HG03064 (cell line): ENCODE measurements at regions not wholly inside any gene's neighbourhood (a gene's known extent, or its start where the extent isn't known, plus 50 kb on each side); places are given as distances from the start of the nearest gene placed in this dataset.

Experiments used
- ATAC-seq: cut with Tn5 transposase; IDR thresholded peaks from one replicate; pipeline ENCODE4 v1.9.1; 2021; ENCODE audit warnings: low read depth; ENCODE audit not compliant: unreplicated experiment

GRCh38 chr18:56148373-56148772, 490.0 kb downstream of the TXNL1 start:
- ATAC-seq, result no peak

GRCh38 chr18:56146565-56146964, 491.8 kb downstream of the TXNL1 start:
- no peak for ATAC-seq

- ATAC-seq, result no peak
Measured at GRCh38 chr18:56142001-56142400, 496.4 kb downstream of the TXNL1 start.

GRCh38 chr18:56139792-56140254, 498.6 kb downstream of the TXNL1 start:
- no peak for ATAC-seq

GRCh38 chr18:56139372-56139771, 499.0 kb downstream of the TXNL1 start:
- no peak for ATAC-seq

- ATAC-seq, result no peak
Measured at GRCh38 chr18:56136105-56136504, 502.3 kb downstream of the TXNL1 start.

GRCh38 chr18:56130481-56130880, 507.9 kb downstream of the TXNL1 start:
- no peak for ATAC-seq

GRCh38 chr18:56128153-56128791, 510.1 kb downstream of the TXNL1 start:
- ATAC-seq, result no peak

- ATAC-seq, result no peak
Measured at GRCh38 chr18:56127322-56128099, 510.9 kb downstream of the TXNL1 start.

- no peak for ATAC-seq
Measured at GRCh38 chr18:56124186-56124585, 514.2 kb downstream of the TXNL1 start.

GRCh38 chr18:56121669-56122068, 516.7 kb downstream of the TXNL1 start:
- ATAC-seq, result no peak

GRCh38 chr18:56120782-56121181, 517.6 kb downstream of the TXNL1 start:
- ATAC-seq, result no peak

GRCh38 chr18:56119681-56120080, 518.7 kb downstream of the TXNL1 start:
- no peak for ATAC-seq

GRCh38 chr18:56118422-56118821, 520.0 kb downstream of the TXNL1 start:
- ATAC-seq, result no peak

- no peak for ATAC-seq
Measured at GRCh38 chr18:56115071-56116015, 523.0 kb downstream of the TXNL1 start.

- no peak for ATAC-seq
Measured at GRCh38 chr18:56112984-56113383, 525.0 kb upstream of the TCF4 start.

GRCh38 chr18:56112013-56112749, 524.2 kb upstream of the TCF4 start:
- ATAC-seq, result peak; percentile 98

GRCh38 chr18:56109757-56110156, 521.8 kb upstream of the TCF4 start:
- ATAC-seq, result no peak

GRCh38 chr18:56108478-56109367, 520.7 kb upstream of the TCF4 start:
- no peak for ATAC-seq
